ENCODE measurements at regions not wholly inside any gene's neighbourhood (a gene's known extent, or its start where the extent isn't known, plus 50 kb on each side); places are given as distances from the start of the nearest gene placed in this dataset.

- Histone ChIP-seq H3K36me3 (ENCODE audit: insufficient read depth) (no peaks in the 10 kb centered on the region), H3K27ac (ENCODE audit: low read depth) (no peak overlapping the region), H3K27me3 (ENCODE audit: insufficient read depth) (no peaks in the 10 kb centered on the region), H3K9me2 (ENCODE audit: insufficient read depth) (no peaks in the 10 kb centered on the region), H3K4me3 (no peak overlapping the region), H3K4me1 (ENCODE audit: insufficient read depth) (no peaks in the 10 kb centered on the region), H3K79me2 (replicated peaks; ENCODE audit: insufficient read depth) (no peaks in the 10 kb centered on the region), H2AFZ (no peak overlapping the region), H3F3A (replicated peaks; ENCODE audit: low read depth) (no peaks in the 10 kb centered on the region), H3K4me2 (no peak overlapping the region), H4K20me1 (replicated peaks; ENCODE audit: insufficient read depth) (no peaks in the 10 kb centered on the region)
- DNase-seq (ENCODE audit: low spot score) (no peak), ATAC-seq (no peak)
- TF ChIP-seq POLR2AphosphoS5 (IDR thresholded peaks at IDR 0.05; ENCODE audit: low read depth) (no peak), EZH2 (IDR thresholded peaks at IDR 0.05; ENCODE audit: low read depth, unreplicated experiment) (no peak), STAT1 (IDR thresholded peaks at IDR 0.05; ENCODE audit: unreplicated experiment) (no peak), ZNF331 (CRISPR knock-in tag; IDR thresholded peaks at IDR 0.05; ENCODE audit: low read depth) (no peak), JUNB (IDR thresholded peaks at IDR 0.05; ENCODE audit: unreplicated experiment) (no peak), ZNF114 (CRISPR knock-in tag; IDR thresholded peaks at IDR 0.05) (no peak), ZNF462 (CRISPR knock-in tag; IDR thresholded peaks at IDR 0.05) (no peak), EZH2phosphoT487 (IDR thresholded peaks at IDR 0.05; ENCODE audit: unreplicated experiment) (no peak), NANOG (IDR thresholded peaks at IDR 0.05; ENCODE audit: borderline replicate concordance) (no peak), CTCF (conservative IDR thresholded peaks at IDR 0.05; ENCODE audit: low read depth in 2 of 2) (no peak), CREB1 (CRISPR knock-in tag; IDR thresholded peaks at IDR 0.05; ENCODE audit: low read depth) (no peak)
- TF ChIP-seq, protein P1, sequence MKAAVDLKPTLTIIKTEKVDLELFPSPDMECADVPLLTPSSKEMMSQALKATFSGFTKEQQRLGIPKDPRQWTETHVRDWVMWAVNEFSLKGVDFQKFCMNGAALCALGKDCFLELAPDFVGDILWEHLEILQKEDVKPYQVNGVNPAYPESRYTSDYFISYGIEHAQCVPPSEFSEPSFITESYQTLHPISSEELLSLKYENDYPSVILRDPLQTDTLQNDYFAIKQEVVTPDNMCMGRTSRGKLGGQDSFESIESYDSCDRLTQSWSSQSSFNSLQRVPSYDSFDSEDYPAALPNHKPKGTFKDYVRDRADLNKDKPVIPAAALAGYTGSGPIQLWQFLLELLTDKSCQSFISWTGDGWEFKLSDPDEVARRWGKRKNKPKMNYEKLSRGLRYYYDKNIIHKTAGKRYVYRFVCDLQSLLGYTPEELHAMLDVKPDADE (IDR thresholded peaks at IDR 0.05), result no peak
- TF ChIP-seq, protein P2, sequence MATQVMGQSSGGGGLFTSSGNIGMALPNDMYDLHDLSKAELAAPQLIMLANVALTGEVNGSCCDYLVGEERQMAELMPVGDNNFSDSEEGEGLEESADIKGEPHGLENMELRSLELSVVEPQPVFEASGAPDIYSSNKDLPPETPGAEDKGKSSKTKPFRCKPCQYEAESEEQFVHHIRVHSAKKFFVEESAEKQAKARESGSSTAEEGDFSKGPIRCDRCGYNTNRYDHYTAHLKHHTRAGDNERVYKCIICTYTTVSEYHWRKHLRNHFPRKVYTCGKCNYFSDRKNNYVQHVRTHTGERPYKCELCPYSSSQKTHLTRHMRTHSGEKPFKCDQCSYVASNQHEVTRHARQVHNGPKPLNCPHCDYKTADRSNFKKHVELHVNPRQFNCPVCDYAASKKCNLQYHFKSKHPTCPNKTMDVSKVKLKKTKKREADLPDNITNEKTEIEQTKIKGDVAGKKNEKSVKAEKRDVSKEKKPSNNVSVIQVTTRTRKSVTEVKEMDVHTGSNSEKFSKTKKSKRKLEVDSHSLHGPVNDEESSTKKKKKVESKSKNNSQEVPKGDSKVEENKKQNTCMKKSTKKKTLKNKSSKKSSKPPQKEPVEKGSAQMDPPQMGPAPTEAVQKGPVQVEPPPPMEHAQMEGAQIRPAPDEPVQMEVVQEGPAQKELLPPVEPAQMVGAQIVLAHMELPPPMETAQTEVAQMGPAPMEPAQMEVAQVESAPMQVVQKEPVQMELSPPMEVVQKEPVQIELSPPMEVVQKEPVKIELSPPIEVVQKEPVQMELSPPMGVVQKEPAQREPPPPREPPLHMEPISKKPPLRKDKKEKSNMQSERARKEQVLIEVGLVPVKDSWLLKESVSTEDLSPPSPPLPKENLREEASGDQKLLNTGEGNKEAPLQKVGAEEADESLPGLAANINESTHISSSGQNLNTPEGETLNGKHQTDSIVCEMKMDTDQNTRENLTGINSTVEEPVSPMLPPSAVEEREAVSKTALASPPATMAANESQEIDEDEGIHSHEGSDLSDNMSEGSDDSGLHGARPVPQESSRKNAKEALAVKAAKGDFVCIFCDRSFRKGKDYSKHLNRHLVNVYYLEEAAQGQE (IDR thresholded peaks at IDR 0.05; ENCODE audit: unreplicated experiment), result no peak
- Mint-ChIP-seq H3K4me3 (no peak overlapping the region), H3K27ac (no peak overlapping the region), H3K36me3 (ENCODE audit: low read depth) (no peaks in the 10 kb centered on the region), H3K4me1 (no peaks in the 10 kb centered on the region; the same call in 2 of the 3 replicates), H3K27me3 (ENCODE audit: insufficient read depth, low read depth, poor library complexity) (peaks cover 6% of the 10 kb centered on the region), H3K9me3 (no peaks in the 10 kb centered on the region)
Observed at GRCh38 chr2:71926876-71927756, 220.5 kb downstream of the CYP26B1 start.
